Thoracic aorta (tissue), 2 donors: ENCODE measurements at regions not wholly inside any gene's neighbourhood (a gene's known extent, or its start where the extent isn't known, plus 50 kb on each side); places are given as distances from the start of the nearest gene placed in this dataset.

Experiments used
- ATAC-seq: fragments of 150-250 bp; one replicate; pipeline ENCODE4 v1.8.0; 2017; ENCODE audit warnings: low read depth; ENCODE audit not compliant: insufficient number of reproducible peaks, low FRiP score
- DNase-seq: peaks from one replicate; pipeline ENCODE4 v3.0.0-alpha.2; 2020; ENCODE audit warnings: low spot score
- H3K27ac ChIP-seq, 2 donors: fragments of 200-600 bp; sonication (generic); 1 replicate in 1 of 2; 2 replicates in 1 of 2; pipeline ENCODE4 v1.5.1; 2016; ENCODE audit warnings: mild to moderate bottlenecking in 2 of 2, moderate library complexity in 2 of 2
- H3K27me3 ChIP-seq: fragments of 200-600 bp; sonication (generic); replicated peaks from 2 replicates; pipeline ENCODE4 v1.6.0; 2016; ENCODE audit warnings: mild to moderate bottlenecking; ENCODE audit not compliant: insufficient read depth
- H3K36me3 ChIP-seq: fragments of 200-600 bp; sonication (generic); one replicate; pipeline ENCODE4 v1.5.1; 2016
- H3K4me1 ChIP-seq, 2 donors: fragments of 200-600 bp; sonication (generic); 1 replicate in 1 of 2; 2 replicates in 1 of 2; pipeline versions ENCODE4 v1.5.1 to v1.6.0; 2016; ENCODE audit warnings: low read depth in 2 of 2, mild to moderate bottlenecking in 1 of 2; ENCODE audit not compliant: control insufficient read depth in 1 of 2
- H3K4me3 ChIP-seq: fragments of 200-600 bp; sonication (generic); 2 replicates; pipeline ENCODE4 v1.5.1; 2016; ENCODE audit warnings: mild to moderate bottlenecking
- H3K9me3 ChIP-seq: fragments of 200-600 bp; sonication (generic); 2 replicates; pipeline ENCODE4 v1.5.1; 2016
- CTCF ChIP-seq: fragments of 200-600 bp; sonication (generic); IDR thresholded peaks from one replicate; pipeline ENCODE4 v1.5.1; 2019; ENCODE audit warnings: antibody characterized with exemption

DNA sequence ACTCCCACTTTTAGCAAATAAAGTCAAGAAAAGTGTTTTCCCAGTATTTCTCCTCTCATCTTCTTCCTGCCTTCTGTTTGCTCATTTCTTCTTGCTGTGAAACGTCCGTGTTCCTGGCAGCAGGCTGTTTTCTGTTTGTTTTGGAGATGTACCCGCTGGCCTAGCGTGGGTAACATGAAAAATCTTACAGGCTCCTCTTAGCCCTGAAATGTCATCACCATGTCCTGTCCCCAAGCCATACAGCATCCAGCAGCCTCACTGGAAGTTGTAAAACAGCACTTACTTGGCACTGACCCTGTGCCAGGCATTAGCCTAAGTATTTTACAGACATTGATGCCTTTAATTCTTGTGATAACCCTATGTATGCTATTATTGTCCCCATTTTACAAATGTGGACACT, 371.1 kb downstream of the FOXA2 start:
- Histone ChIP-seq H3K27me3 (no peaks in the 10 kb centered on the region), H3K27ac (no peak overlapping the region), H3K36me3 (no peaks in the 10 kb centered on the region), H3K4me1 (no peaks in the 10 kb centered on the region), H3K9me3 (no peaks in the 10 kb centered on the region), H3K4me3 (no peak overlapping the region)
- ATAC-seq (no peak), DNase-seq (no peak)
- TF ChIP-seq CTCF: no peak

DNA sequence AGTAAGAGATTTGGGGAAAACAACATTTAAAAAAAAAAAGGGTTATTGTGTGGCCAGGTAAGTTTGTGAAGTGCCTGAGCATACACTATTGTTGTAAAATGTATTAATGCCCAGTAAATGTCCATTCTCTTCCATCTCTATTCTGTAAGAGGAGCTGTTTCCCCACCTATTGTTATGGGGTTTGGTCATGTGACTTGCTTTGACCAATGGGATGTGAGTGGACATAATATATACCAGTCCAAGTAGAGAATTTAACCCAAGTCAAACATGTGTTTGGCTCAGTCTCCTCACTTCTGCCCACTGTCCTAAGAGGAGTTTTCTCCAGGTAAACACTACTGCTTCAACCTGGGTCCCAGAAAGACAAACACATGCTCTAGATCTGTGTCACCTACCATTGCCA, 377.1 kb downstream of the FOXA2 start:
- no peak overlapping the region for H3K4me3 ChIP-seq
- H3K36me3 ChIP-seq: no peaks in the 10 kb centered on the region
- no peaks in the 10 kb centered on the region for H3K9me3 ChIP-seq
- H3K4me1 ChIP-seq: no peaks in the 10 kb centered on the region
- H3K27ac ChIP-seq: no peak overlapping the region
- ATAC-seq: no peak
- DNase-seq: no peak
- no peaks in the 10 kb centered on the region for H3K27me3 ChIP-seq
- no peak for TF ChIP-seq CTCF

GRCh38 chr20:22204801-22205200, 379.6 kb downstream of the FOXA2 start:
- Histone ChIP-seq H3K27ac (no peak overlapping the region), H3K4me1 (no peaks in the 10 kb centered on the region), H3K9me3 (no peaks in the 10 kb centered on the region), H3K27me3 (no peaks in the 10 kb centered on the region), H3K36me3 (no peaks in the 10 kb centered on the region), H3K4me3 (no peak overlapping the region)
- ATAC-seq (no peak), DNase-seq (no peak)
- TF ChIP-seq CTCF: no peak

GRCh38 chr20:22182148-22182547, 402.2 kb downstream of the FOXA2 start:
- no peak overlapping the region for H3K4me3 ChIP-seq
- TF ChIP-seq CTCF: no peak
- ATAC-seq (no peak), DNase-seq (no peak)
- no peak overlapping the region for H3K27ac ChIP-seq
- no peaks in the 10 kb centered on the region for H3K9me3 ChIP-seq
- H3K36me3 ChIP-seq: no peaks in the 10 kb centered on the region
- no peaks in the 10 kb centered on the region for H3K27me3 ChIP-seq
- H3K4me1 ChIP-seq: no peaks in the 10 kb centered on the region

- DNase-seq (no peak), ATAC-seq (no peak)
- no peaks in the 10 kb centered on the region for H3K4me1 ChIP-seq
- no peak overlapping the region for H3K4me3 ChIP-seq
- H3K27me3 ChIP-seq: no peaks in the 10 kb centered on the region
- TF ChIP-seq CTCF: no peak
- H3K9me3 ChIP-seq: no peaks in the 10 kb centered on the region
- H3K27ac ChIP-seq: no peak overlapping the region
- no peaks in the 10 kb centered on the region for H3K36me3 ChIP-seq
Observed at GRCh38 chr20:22180244-22180643, 404.1 kb downstream of the FOXA2 start.
